ENCODE measurements at regions not wholly inside any gene's neighbourhood (a gene's known extent, or its start where the extent isn't known, plus 50 kb on each side); places are given as distances from the start of the nearest gene placed in this dataset.
A peak's percentile ranks its signal among the peaks of the same experiment; 100 is the strongest.

- TF ChIP-seq CTCF (IDR thresholded peaks at IDR 0.05), result no peak
- Mint-ChIP-seq H3K9me3 (ENCODE audit: unreplicated experiment) (no peaks in the 10 kb centered on the region), H3K36me3 (ENCODE audit: unreplicated experiment) (no peaks in the 10 kb centered on the region), H3K4me3 (ENCODE audit: unreplicated experiment) (no peak overlapping the region), H3K4me1 (ENCODE audit: unreplicated experiment) (peaks cover 6% of the 10 kb centered on the region), H3K27ac (ENCODE audit: unreplicated experiment) (no peak overlapping the region), H3K27me3 (ENCODE audit: unreplicated experiment) (peaks cover 21% of the 10 kb centered on the region)
- peak; percentile 78 for DNase-seq (ENCODE audit: extremely low spot score, unreplicated experiment)
Observed at GRCh38 chr2:72004976-72005375, 142.7 kb downstream of the CYP26B1 start.

GRCh38 chr2:72004201-72004915, 143.3 kb downstream of the CYP26B1 start:
- H3K27me3 Mint-ChIP-seq (ENCODE audit: unreplicated experiment), result peaks cover 27% of the 10 kb centered on the region
- no peaks in the 10 kb centered on the region for H3K36me3 Mint-ChIP-seq (ENCODE audit: unreplicated experiment)
- TF ChIP-seq CTCF (IDR thresholded peaks at IDR 0.05), result no peak
- H3K9me3 Mint-ChIP-seq (ENCODE audit: unreplicated experiment), result no peaks in the 10 kb centered on the region
- no peak overlapping the region for H3K4me3 Mint-ChIP-seq (ENCODE audit: unreplicated experiment)
- no peak overlapping the region for H3K27ac Mint-ChIP-seq (ENCODE audit: unreplicated experiment)
- no peak for DNase-seq (ENCODE audit: extremely low spot score, unreplicated experiment)
- peaks cover under 1% of the 10 kb centered on the region for H3K4me1 Mint-ChIP-seq (ENCODE audit: unreplicated experiment)

GRCh38 chr2:72003796-72004195, 143.9 kb downstream of the CYP26B1 start:
- H3K27ac Mint-ChIP-seq (ENCODE audit: unreplicated experiment), result no peak overlapping the region
- no peak overlapping the region for H3K4me3 Mint-ChIP-seq (ENCODE audit: unreplicated experiment)
- DNase-seq (ENCODE audit: extremely low spot score, unreplicated experiment), result no peak
- peaks cover 31% of the 10 kb centered on the region for H3K27me3 Mint-ChIP-seq (ENCODE audit: unreplicated experiment)
- no peaks in the 10 kb centered on the region for H3K9me3 Mint-ChIP-seq (ENCODE audit: unreplicated experiment)
- H3K4me1 Mint-ChIP-seq (ENCODE audit: unreplicated experiment), result no peaks in the 10 kb centered on the region
- no peak for TF ChIP-seq CTCF (IDR thresholded peaks at IDR 0.05)
- H3K36me3 Mint-ChIP-seq (ENCODE audit: unreplicated experiment), result no peaks in the 10 kb centered on the region

GRCh38 chr2:72003124-72003523, 144.5 kb downstream of the CYP26B1 start:
- no peaks in the 10 kb centered on the region for H3K9me3 Mint-ChIP-seq (ENCODE audit: unreplicated experiment)
- H3K4me1 Mint-ChIP-seq (ENCODE audit: unreplicated experiment), result no peaks in the 10 kb centered on the region
- no peak overlapping the region for H3K4me3 Mint-ChIP-seq (ENCODE audit: unreplicated experiment)
- DNase-seq (ENCODE audit: extremely low spot score, unreplicated experiment), result no peak
- peaks cover 37% of the 10 kb centered on the region for H3K27me3 Mint-ChIP-seq (ENCODE audit: unreplicated experiment)
- H3K36me3 Mint-ChIP-seq (ENCODE audit: unreplicated experiment), result no peaks in the 10 kb centered on the region
- TF ChIP-seq CTCF (IDR thresholded peaks at IDR 0.05), result no peak
- H3K27ac Mint-ChIP-seq (ENCODE audit: unreplicated experiment), result no peak overlapping the region

GRCh38 chr2:72001937-72002690, 145.5 kb downstream of the CYP26B1 start:
- TF ChIP-seq CTCF (IDR thresholded peaks at IDR 0.05), result no peak
- Mint-ChIP-seq H3K27ac (ENCODE audit: unreplicated experiment) (no peak overlapping the region), H3K9me3 (ENCODE audit: unreplicated experiment) (no peaks in the 10 kb centered on the region), H3K4me3 (ENCODE audit: unreplicated experiment) (no peak overlapping the region), H3K4me1 (ENCODE audit: unreplicated experiment) (no peaks in the 10 kb centered on the region), H3K27me3 (ENCODE audit: unreplicated experiment) (peaks cover 45% of the 10 kb centered on the region), H3K36me3 (ENCODE audit: unreplicated experiment) (no peaks in the 10 kb centered on the region)
- DNase-seq (ENCODE audit: extremely low spot score, unreplicated experiment), result no peak

Data from osteocyte (in vitro differentiated cells).